IPS DF 4.7 (cell line): ENCODE measurements at regions not wholly inside any gene's neighbourhood (a gene's known extent, or its start where the extent isn't known, plus 50 kb on each side); places are given as distances from the start of the nearest gene placed in this dataset.
"Not testable (repeated sequence)": the region's sequence is repeated elsewhere in the genome, so short reads cannot be mapped to it uniquely, and the experiment has no call there.

Experiments
- DNase-seq: peaks from one replicate; pipeline ENCODE4 v3.0.0-alpha.2; 2013; ENCODE audit warnings: low spot score; ENCODE audit errors: extremely low read depth

GRCh38 chr1:146355373-146355772 lies 126.6 kb upstream of the NOTCH2NLA start:
- DNase-seq, result not testable (repeated sequence)

GRCh38 chr1:146326863-146327262 lies 98.0 kb upstream of the NOTCH2NLA start:
- DNase-seq, result not testable (repeated sequence)

GRCh38 chr1:146324463-146324862 lies 95.6 kb upstream of the NOTCH2NLA start:
- DNase-seq, result not testable (repeated sequence)

GRCh38 chr1:146323302-146323701 lies 94.5 kb upstream of the NOTCH2NLA start:
- DNase-seq, result not testable (repeated sequence)

- not testable (repeated sequence) for DNase-seq
Measured at GRCh38 chr1:146322893-146323292, 94.1 kb upstream of the NOTCH2NLA start.

- not testable (repeated sequence) for DNase-seq
Measured at GRCh38 chr1:146318715-146319114, 89.9 kb upstream of the NOTCH2NLA start.

- not testable (repeated sequence) for DNase-seq
Measured at GRCh38 chr1:146317785-146318184, 89.0 kb upstream of the NOTCH2NLA start.

GRCh38 chr1:146314449-146315246 lies 85.8 kb upstream of the NOTCH2NLA start:
- DNase-seq, result not testable (repeated sequence)

- DNase-seq, result not testable (repeated sequence)
Measured at GRCh38 chr1:146310579-146310978, 81.8 kb upstream of the NOTCH2NLA start.

GRCh38 chr1:146309427-146309826 lies 80.6 kb upstream of the NOTCH2NLA start:
- DNase-seq, result not testable (repeated sequence)

GRCh38 chr1:146308892-146309291 lies 80.1 kb upstream of the NOTCH2NLA start:
- DNase-seq, result not testable (repeated sequence)

GRCh38 chr1:146308152-146308551 lies 79.3 kb upstream of the NOTCH2NLA start:
- DNase-seq, result not testable (repeated sequence)

- DNase-seq, result not testable (repeated sequence)
Measured at GRCh38 chr1:146307632-146308031, 78.8 kb upstream of the NOTCH2NLA start.

GRCh38 chr1:146306651-146307050 lies 77.8 kb upstream of the NOTCH2NLA start:
- DNase-seq, result not testable (repeated sequence)

GRCh38 chr1:146305442-146305841 lies 76.6 kb upstream of the NOTCH2NLA start:
- not testable (repeated sequence) for DNase-seq

GRCh38 chr1:146298575-146298897 lies 69.7 kb upstream of the NOTCH2NLA start:
- DNase-seq, result not testable (repeated sequence)

GRCh38 chr1:146297781-146298574 lies 69.2 kb upstream of the NOTCH2NLA start:
- not testable (repeated sequence) for DNase-seq

GRCh38 chr1:146292940-146293936 lies 64.4 kb upstream of the NOTCH2NLA start:
- DNase-seq, result not testable (repeated sequence)

GRCh38 chr1:146292424-146292823 lies 63.6 kb upstream of the NOTCH2NLA start:
- not testable (repeated sequence) for DNase-seq

GRCh38 chr1:146287881-146288280 lies 59.1 kb upstream of the NOTCH2NLA start:
- not testable (repeated sequence) for DNase-seq

- not testable (repeated sequence) for DNase-seq
Measured at GRCh38 chr1:146284760-146285159, 55.9 kb upstream of the NOTCH2NLA start.
